Vagina (tissue), 2 donors: ENCODE measurements at regions not wholly inside any gene's neighbourhood (a gene's known extent, or its start where the extent isn't known, plus 50 kb on each side); places are given as distances from the start of the nearest gene placed in this dataset.

ENCODE experiments used
- POLR2A ChIP-seq, 2 donors: fragments of 450-650 bp; IDR thresholded peaks; one replicate each; pipeline ENCODE4 v1.6.1; 2017; ENCODE audit warnings: antibody characterized with exemption in 2 of 2, mild to moderate bottlenecking in 2 of 2, moderate library complexity in 2 of 2
- POLR2AphosphoS5 ChIP-seq, 2 donors: sonication (generic); formaldehyde crosslinking; IDR thresholded peaks; one replicate each; pipeline ENCODE4 v1.9.0; 2017; ENCODE audit warnings: antibody characterized with exemption in 2 of 2, mild to moderate bottlenecking in 2 of 2, low read depth in 1 of 2; ENCODE audit not compliant: insufficient read depth in 1 of 2
- TF ChIP-seq, protein P1 (sequence below), 3 experiments: fragments of 450-650 bp in 2 of 3; fragments of 200-600 bp in 1 of 3; sonication (generic) in 1 of 3; IDR thresholded peaks; one replicate each; pipeline ENCODE4 v1.5.1; 2017 to 2019; ENCODE audit warnings: antibody characterized with exemption in 3 of 3, mild to moderate bottlenecking in 2 of 3, moderate library complexity in 2 of 3

DNA sequence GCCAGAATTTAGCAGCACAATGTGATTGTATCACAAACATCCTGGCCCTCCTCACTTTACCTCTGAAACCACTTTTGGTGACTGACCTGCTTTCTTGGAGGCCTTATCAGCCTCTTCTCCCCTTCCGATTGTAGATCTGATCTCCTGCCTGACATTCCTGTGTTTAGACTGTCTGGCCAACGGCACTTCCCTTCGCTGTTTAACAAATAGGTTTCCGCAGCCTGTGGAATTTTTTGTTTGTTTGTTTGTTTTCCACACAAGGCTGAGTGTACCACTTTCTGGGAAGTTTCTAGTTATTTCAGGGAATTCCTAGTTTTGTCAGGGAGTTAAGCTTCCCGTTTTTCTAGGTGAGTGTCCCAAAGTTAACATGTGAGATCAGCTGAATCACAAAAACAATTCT, 65.9 kb upstream of the CDKN3 start:
- TF ChIP-seq, protein P1, sequence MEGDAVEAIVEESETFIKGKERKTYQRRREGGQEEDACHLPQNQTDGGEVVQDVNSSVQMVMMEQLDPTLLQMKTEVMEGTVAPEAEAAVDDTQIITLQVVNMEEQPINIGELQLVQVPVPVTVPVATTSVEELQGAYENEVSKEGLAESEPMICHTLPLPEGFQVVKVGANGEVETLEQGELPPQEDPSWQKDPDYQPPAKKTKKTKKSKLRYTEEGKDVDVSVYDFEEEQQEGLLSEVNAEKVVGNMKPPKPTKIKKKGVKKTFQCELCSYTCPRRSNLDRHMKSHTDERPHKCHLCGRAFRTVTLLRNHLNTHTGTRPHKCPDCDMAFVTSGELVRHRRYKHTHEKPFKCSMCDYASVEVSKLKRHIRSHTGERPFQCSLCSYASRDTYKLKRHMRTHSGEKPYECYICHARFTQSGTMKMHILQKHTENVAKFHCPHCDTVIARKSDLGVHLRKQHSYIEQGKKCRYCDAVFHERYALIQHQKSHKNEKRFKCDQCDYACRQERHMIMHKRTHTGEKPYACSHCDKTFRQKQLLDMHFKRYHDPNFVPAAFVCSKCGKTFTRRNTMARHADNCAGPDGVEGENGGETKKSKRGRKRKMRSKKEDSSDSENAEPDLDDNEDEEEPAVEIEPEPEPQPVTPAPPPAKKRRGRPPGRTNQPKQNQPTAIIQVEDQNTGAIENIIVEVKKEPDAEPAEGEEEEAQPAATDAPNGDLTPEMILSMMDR (IDR thresholded peaks at IDR 0.05), result no peak
- TF ChIP-seq POLR2A (IDR thresholded peaks at IDR 0.05) (no peak), POLR2AphosphoS5 (IDR thresholded peaks at IDR 0.05; ENCODE audit: insufficient read depth in 1 of 2, low read depth in 1 of 2) (no peak)
